PC-9 (cell line): ENCODE measurements at regions not wholly inside any gene's neighbourhood (a gene's known extent, or its start where the extent isn't known, plus 50 kb on each side); places are given as distances from the start of the nearest gene placed in this dataset.
"Not testable (repeated sequence)": the region's sequence is repeated elsewhere in the genome, so short reads cannot be mapped to it uniquely, and the experiment has no call there.

Experiments
- BruUV-seq: library from RNA; stranded (reverse); fragments of 400-500 nt; replicated peaks from 2 replicates; lab custom pipeline; 2021; lab: Mats Ljungman, UMichigan
- CTCF ChIA-PET: fragments of 300-600 bp; sonication (Branson Sonifier 250); formaldehyde crosslinking; loops from one replicate; lab custom pipeline; 2022; ENCODE audit warnings: antibody characterized with exemption; lab: Charles Lee
- POLR2A ChIA-PET: fragments of 300-600 bp; sonication (Branson Sonifier 250); formaldehyde crosslinking; loops from one replicate; lab custom pipeline; 2022; ENCODE audit warnings: antibody characterized with exemption; ENCODE audit not compliant: unreplicated experiment; lab: Charles Lee
- DNase-seq, 2 experiments: peaks; one replicate each; pipeline versions ENCODE4 v3.0.0 to v3.0.0-alpha.2; 2015 to 2022; ENCODE audit warnings: mixed read lengths in 1 of 2
- H2AFZ ChIP-seq: fragments of 200-600 bp; sonication (generic); 2 replicates; pipeline ENCODE4 v1.8.1; 2017; ENCODE audit warnings: antibody characterized with exemption
- H3F3A ChIP-seq: fragments of 200-600 bp; sonication (generic); 2 replicates; pipeline ENCODE4 v1.8.1; 2017; ENCODE audit warnings: antibody characterized with exemption, mild to moderate bottlenecking, low read depth; ENCODE audit not compliant: insufficient read depth
- H3K27ac ChIP-seq: fragments of 200-600 bp; sonication (generic); 2 replicates; pipeline ENCODE4 v1.6.1; 2016; ENCODE audit warnings: mixed run types
- H3K27me3 ChIP-seq: fragments of 200-600 bp; sonication (generic); 2 replicates; pipeline ENCODE4 v1.6.1; 2016; ENCODE audit warnings: low read depth, mixed run types; ENCODE audit not compliant: insufficient read depth
- H3K36me3 ChIP-seq: fragments of 200-600 bp; sonication (generic); 2 replicates; pipeline ENCODE4 v1.6.1; 2016; ENCODE audit warnings: low read depth, mixed run types
- H3K4me1 ChIP-seq: fragments of 200-600 bp; sonication (generic); replicated peaks from 2 replicates; pipeline ENCODE4 v1.6.1; 2016; ENCODE audit warnings: mixed run types; ENCODE audit not compliant: insufficient read depth
- H3K4me2 ChIP-seq: fragments of 200-600 bp; sonication (generic); 2 replicates; pipeline ENCODE4 v1.6.1; 2017; ENCODE audit warnings: mixed run types
- H3K4me3 ChIP-seq: fragments of 200-600 bp; sonication (generic); 2 replicates; pipeline ENCODE4 v1.6.1; 2016; ENCODE audit warnings: mixed run types
- H3K79me2 ChIP-seq: fragments of 200-600 bp; sonication (generic); 2 replicates; pipeline ENCODE4 v1.6.1; 2017; ENCODE audit warnings: low read depth, mixed run types
- H3K9me2 ChIP-seq: fragments of 200-600 bp; sonication (generic); 2 replicates; pipeline ENCODE4 v1.8.1; 2017; ENCODE audit warnings: mild to moderate bottlenecking; ENCODE audit not compliant: insufficient read depth
- H3K9me3 ChIP-seq: fragments of 200-600 bp; sonication (generic); 2 replicates; pipeline ENCODE4 v1.8.1; 2016; ENCODE audit warnings: low read depth; ENCODE audit not compliant: insufficient read depth
- H4K20me1 ChIP-seq: fragments of 200-600 bp; sonication (generic); 2 replicates; pipeline ENCODE4 v1.8.1; 2017; ENCODE audit not compliant: insufficient read depth
- intact Hi-C: fragments of 100-400 bp; cut with micrococcal nuclease; formaldehyde crosslinking; loops from one replicate; pipeline ENCODE4 v1.10.0; 2022; ENCODE audit not compliant: unreplicated experiment

DNA sequence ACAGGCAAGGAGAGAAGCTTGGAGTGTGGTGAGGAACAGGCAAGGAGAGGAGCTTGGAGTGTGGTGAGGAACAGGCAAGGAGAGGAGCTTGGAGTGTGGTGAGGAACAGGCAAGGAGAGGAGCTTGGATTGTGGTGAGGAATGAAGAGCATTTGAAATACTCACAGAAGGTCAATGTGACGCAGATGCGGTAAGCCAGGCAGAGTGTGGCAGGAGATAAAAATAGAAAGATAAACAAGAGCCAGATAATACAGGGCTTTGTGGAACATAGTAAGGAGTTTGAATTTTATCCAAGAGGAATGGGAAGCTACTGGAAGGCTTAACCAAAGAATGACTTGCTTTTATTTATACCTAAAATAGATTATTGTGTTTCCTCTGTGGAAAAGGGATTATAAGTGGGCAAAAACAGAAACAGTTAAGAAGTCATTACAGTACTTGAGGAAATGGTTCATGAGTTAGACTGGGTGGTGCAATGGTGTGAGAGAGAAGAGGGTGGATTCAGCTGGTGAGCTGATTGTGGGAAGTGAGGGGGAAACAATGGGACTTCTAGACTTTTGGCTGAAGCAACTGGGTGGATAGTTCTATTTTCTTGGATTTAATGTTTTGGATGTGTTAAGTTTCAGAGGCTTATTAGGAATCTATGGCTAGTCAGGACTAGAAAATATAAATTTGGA lies 900.1 kb upstream of the TPTE start:
- H3K36me3 ChIP-seq, CTCF ChIA-PET, H3K79me2 ChIP-seq, BruUV-seq, intact Hi-C loops, H3K4me2 ChIP-seq, H3K27me3 ChIP-seq, H2AFZ ChIP-seq, DNase-seq, H4K20me1 ChIP-seq, H3F3A ChIP-seq, H3K4me3 ChIP-seq, H3K4me1 ChIP-seq, H3K27ac ChIP-seq, H3K9me3 ChIP-seq, H3K9me2 ChIP-seq, POLR2A ChIA-PET: not testable (repeated sequence)

DNA sequence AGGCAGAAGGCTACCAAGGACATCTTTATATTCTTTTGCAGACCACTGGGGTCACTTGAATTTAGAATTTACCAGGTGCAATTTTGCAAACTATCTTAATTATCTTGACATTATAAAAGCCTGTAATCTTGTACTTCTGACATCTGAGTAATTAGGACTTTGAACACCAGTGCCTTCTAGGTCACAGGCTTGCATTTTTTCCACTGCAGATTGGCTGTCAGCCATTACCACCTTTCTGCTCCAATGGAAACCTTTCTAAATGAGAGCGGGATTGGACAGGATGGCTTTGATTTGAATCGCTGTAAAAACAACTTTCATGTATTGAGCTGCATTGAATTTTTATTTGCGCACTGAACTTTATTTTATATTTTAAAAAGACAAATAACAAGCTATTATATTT lies 893.3 kb upstream of the TPTE start:
- H3K79me2 ChIP-seq, H3K27ac ChIP-seq, H3K4me3 ChIP-seq, DNase-seq, intact Hi-C loops, H3F3A ChIP-seq, H3K4me2 ChIP-seq, H3K9me2 ChIP-seq, BruUV-seq, H3K27me3 ChIP-seq, CTCF ChIA-PET, H3K9me3 ChIP-seq, H2AFZ ChIP-seq, POLR2A ChIA-PET, H4K20me1 ChIP-seq, H3K4me1 ChIP-seq, H3K36me3 ChIP-seq: not testable (repeated sequence)

DNA sequence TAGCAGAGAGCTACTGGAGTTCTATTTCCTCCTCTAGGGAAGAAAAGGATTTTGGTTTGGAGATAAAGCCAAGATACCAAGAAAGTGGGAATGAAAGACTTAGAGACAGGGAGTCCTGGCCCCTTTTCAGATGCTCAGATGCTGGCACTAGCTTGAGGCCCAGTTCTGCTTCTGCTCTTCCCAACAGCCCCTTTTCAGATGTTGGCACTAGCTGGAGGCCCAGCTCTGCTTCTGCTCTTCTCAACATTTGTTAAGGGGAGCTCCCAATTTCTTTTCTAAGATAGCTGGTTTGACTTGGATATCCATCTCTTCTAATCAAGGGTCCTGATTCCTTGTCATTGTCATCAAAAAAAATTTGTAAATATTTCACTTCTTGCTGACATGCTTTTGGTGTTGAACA lies 874.0 kb upstream of the TPTE start:
- POLR2A ChIA-PET, H3K4me2 ChIP-seq, H3K27me3 ChIP-seq, H3K9me3 ChIP-seq, H3K36me3 ChIP-seq, H3K27ac ChIP-seq, H4K20me1 ChIP-seq, H2AFZ ChIP-seq, BruUV-seq, H3K4me1 ChIP-seq, H3K9me2 ChIP-seq, intact Hi-C loops, H3K79me2 ChIP-seq, DNase-seq, H3K4me3 ChIP-seq, CTCF ChIA-PET, H3F3A ChIP-seq: not testable (repeated sequence)

DNA sequence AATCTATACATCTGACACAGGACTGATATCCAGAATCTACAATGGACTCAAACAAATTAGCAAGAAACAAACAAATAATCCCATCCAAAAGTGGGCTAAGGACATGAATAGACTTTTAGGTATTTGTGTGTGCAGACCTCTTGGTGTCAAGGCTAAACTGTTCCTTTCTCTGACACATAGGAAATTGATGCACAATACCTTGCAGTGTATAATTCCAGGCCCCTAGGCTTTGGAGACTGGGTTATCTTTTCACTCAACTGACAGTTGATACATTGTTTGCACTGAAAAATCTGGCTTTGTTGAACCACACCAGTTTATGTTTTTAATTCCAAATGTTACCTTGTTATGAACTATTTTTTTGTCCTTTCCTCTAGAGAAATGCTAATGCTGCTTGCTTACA lies 873.1 kb upstream of the TPTE start:
- H3K4me2 ChIP-seq, H3K9me2 ChIP-seq, H3F3A ChIP-seq, H3K9me3 ChIP-seq, H3K4me1 ChIP-seq, H4K20me1 ChIP-seq, H3K36me3 ChIP-seq, H3K4me3 ChIP-seq, H3K27ac ChIP-seq, DNase-seq, H3K79me2 ChIP-seq, H3K27me3 ChIP-seq, H2AFZ ChIP-seq, BruUV-seq, POLR2A ChIA-PET, CTCF ChIA-PET, intact Hi-C loops: not testable (repeated sequence)

DNA sequence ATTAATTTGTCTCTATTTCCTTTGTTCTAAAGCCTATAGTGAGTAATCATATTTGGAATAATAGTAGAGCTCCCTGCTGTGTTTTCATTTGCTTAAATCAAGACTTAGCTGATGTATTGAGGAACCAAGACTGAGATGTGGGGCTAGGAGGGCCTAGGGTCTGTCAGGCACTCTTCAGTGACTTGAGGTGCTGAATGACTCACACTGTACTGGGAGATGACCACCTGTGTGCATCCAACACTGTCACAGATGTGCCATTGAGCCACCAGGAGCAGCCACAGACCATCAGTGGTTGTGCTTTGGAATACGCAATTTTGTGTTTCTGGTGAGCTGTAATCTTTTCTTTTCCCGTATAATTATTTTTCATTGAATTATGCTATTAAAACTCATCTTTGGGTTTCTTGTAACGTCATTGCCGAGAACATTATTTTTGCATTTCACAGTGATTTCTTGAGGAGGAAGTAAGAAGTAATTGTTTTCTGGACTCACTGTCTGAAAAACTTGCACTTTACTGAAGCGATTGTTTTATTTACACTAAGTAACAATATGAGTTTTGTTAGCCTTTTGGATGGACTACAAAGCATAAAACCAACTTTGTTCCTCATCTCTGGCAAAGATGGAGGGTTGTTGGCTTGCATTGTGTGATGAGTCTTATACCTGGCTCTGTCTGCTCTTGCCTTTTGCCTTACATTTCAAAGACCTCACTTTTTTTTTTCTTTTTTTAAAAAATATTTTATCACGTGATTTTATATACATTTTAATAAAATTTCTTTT lies 872.2 kb upstream of the TPTE start:
- H3K27me3 ChIP-seq, H3K36me3 ChIP-seq, H3K4me2 ChIP-seq, H2AFZ ChIP-seq, CTCF ChIA-PET, DNase-seq, BruUV-seq, POLR2A ChIA-PET, H3K27ac ChIP-seq, intact Hi-C loops, H3K9me3 ChIP-seq, H3K9me2 ChIP-seq, H3F3A ChIP-seq, H3K4me3 ChIP-seq, H3K4me1 ChIP-seq, H4K20me1 ChIP-seq, H3K79me2 ChIP-seq: not testable (repeated sequence)

DNA sequence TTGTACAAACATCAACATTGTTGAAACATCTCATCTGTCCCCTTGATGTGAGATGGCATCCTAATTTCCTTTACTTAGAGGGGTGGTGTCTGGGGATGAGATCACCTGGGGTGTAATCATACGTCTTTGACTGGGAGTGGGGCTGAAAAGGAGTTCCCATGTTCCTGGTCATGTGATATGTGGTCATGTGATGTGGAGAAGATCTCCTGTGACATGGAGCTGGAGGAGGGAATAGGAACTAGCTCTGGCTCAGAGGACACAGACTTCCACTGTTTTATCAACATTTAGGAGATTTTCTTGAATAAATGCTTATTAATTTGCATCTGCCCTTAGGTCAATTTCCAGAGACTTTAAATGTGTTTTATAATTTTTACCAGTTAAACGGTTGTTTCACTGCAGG lies 868.6 kb upstream of the TPTE start:
- H3K79me2 ChIP-seq, CTCF ChIA-PET, H3K4me2 ChIP-seq, H3K27ac ChIP-seq, BruUV-seq, H2AFZ ChIP-seq, intact Hi-C loops, H3K4me3 ChIP-seq, H3K9me3 ChIP-seq, H3F3A ChIP-seq, POLR2A ChIA-PET, H3K4me1 ChIP-seq, DNase-seq, H3K36me3 ChIP-seq, H3K27me3 ChIP-seq, H4K20me1 ChIP-seq, H3K9me2 ChIP-seq: not testable (repeated sequence)

DNA sequence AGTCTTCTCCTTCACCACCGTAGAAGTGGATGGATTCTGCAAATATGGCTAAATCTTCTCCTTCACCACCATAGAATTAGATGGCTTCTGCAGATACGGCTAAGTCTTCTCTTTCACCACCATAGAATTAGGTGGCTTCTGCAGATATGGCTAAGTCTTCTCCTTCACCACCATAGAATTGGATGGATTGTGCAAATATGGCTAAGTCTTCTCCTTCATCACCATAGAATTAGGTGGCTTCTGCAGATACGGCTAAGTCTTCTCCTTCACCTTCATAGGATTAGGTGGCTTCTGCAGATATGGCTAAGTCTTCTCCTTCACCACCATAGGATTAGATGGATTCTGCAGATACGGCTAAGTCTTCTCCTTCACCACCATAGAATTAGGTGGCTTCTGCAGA lies 866.2 kb upstream of the TPTE start:
- CTCF ChIA-PET, BruUV-seq, H3K4me1 ChIP-seq, H3K4me2 ChIP-seq, POLR2A ChIA-PET, H2AFZ ChIP-seq, DNase-seq, H3K79me2 ChIP-seq, H3K36me3 ChIP-seq, H3K9me3 ChIP-seq, H3K27me3 ChIP-seq, H3K4me3 ChIP-seq, H3K9me2 ChIP-seq, H3F3A ChIP-seq, intact Hi-C loops, H4K20me1 ChIP-seq, H3K27ac ChIP-seq: not testable (repeated sequence)
